NOMO-1 treated with DMSO at 0.1 percent for 48 hours (cell line): ENCODE measurements at regions not wholly inside any gene's neighbourhood (a gene's known extent, or its start where the extent isn't known, plus 50 kb on each side); places are given as distances from the start of the nearest gene placed in this dataset.

Source experiments
- DNase-seq: peaks from one replicate; lab custom pipeline; 2025; ENCODE audit not compliant: unreplicated experiment; lab: John Stamatoyannopoulos, UW

DNA sequence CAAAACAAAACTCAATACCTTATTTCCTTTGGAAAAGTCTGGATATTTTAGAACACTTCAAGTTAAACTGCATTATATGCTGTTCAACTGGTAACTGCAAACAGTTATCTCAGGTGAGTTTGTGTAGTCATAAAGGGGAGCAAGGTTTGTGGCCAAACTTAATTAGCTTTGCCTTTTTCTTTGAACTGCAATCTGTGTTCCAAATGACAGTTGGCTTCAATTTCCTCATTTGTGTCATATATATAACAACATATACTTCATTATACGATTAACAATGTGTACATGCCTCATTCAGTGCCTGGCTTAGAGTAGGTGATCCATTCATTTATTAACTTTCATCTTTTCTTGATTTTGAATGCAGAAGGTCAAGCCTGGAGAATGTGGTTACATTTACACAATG lies 55.8 kb downstream of the KCNE4 start:
- DNase-seq = no peak

GRCh38 chr2:223108351-223109050 lies 56.5 kb downstream of the KCNE4 start:
- peak; percentile 72 for DNase-seq

GRCh38 chr2:223109341-223109740 lies 57.4 kb downstream of the KCNE4 start:
- DNase-seq = no peak

DNA sequence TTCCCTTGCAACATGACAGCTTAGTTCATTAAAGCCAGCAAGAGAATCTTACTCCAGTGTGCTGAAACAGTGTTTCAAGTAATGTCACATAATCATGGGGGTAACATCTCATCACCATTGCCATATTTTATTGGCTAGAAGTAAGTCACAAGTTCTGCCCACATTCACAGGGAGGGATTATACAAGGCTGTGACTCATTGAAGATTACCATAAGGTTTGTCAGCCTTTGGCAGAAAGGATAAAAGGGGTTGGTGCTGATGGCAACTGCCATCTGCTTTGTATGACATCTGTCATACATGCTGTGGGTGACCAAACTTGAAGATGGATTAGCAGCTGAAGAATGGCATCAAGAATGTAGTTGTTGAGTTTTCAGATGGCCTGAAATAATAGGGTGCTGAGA lies 61.2 kb downstream of the KCNE4 start:
- no peak for DNase-seq

- no peak for DNase-seq
These were observed 62.2 kb downstream of the KCNE4 start for GRCh38 chr2:223114170-223114569.

GRCh38 chr2:223114917-223115316 lies 62.9 kb downstream of the KCNE4 start:
- no peak for DNase-seq

- no peak for DNase-seq
These were observed 65.5 kb downstream of the KCNE4 start for GRCh38 chr2:223117533-223117932.

DNA sequence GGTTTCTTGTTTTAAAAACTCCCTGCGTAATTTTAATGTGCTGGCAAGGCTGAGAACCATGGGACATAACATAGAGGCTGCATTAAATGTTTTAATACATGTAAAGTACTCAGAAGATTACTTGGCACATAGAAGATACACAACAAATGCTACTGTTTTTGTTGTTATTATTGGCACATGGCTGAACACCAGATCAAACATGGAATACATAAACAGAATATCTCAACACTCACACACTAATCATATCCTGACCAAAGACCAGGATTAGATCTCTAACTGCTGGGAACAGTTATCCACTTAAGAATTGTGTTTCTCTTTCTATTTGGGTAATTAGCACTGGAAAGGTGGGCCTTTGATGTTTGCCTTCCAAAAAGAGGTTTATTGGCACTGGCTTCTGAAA lies 69.3 kb downstream of the KCNE4 start:
- DNase-seq = no peak

GRCh38 chr2:223122781-223123180 lies 70.8 kb downstream of the KCNE4 start:
- DNase-seq = no peak

GRCh38 chr2:223123855-223124610 lies 72.0 kb downstream of the KCNE4 start:
- peak; percentile 28 for DNase-seq

- DNase-seq = no peak
These were observed 89.6 kb downstream of the KCNE4 start for GRCh38 chr2:223141606-223142005.

- DNase-seq = no peak
These were observed 90.1 kb downstream of the KCNE4 start for GRCh38 chr2:223142118-223142517.

GRCh38 chr2:223147431-223147830 lies 95.4 kb downstream of the KCNE4 start:
- DNase-seq = no peak

GRCh38 chr2:223148516-223148915 lies 96.5 kb downstream of the KCNE4 start:
- DNase-seq = no peak

- no peak for DNase-seq
These were observed 104.0 kb downstream of the KCNE4 start for GRCh38 chr2:223155956-223156355.

GRCh38 chr2:223161873-223162458 lies 110.0 kb downstream of the KCNE4 start:
- DNase-seq = no peak

DNA sequence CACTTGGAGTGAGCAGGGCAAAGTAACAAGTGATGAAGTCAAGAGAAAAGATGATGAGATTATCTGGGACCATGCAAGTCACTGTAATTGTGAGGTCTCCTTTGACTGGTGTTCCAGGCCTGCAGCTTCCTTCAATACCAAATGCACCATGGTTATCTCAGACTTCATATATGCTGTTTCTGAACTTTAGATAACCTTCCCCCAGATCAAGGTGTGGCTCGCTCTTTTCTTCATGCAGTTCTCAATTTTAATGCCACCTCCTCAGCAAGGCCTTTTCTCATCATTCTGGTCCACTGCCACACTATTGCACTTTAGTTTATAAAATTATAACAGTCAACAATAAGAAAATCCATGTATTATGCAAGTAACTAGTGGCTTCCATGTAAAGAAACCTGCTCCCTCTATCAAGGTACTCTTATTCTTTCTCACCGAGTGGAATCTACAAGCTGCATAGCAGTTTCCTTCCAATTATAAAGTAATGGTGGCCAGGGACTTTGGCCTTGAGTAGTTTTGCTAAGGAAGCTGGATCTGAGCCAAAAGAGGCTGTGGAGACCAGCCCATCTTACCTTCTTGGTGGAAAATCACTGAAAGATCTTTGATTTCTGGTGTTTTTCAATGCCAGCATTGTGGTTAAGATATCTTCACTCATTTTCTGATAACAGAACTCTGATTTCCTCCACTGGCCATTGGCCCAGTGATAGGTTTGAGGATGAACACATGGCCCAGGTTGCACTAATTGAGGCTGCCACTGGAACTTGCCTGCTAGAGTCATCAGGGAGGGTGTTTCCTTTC lies 113.6 kb downstream of the KCNE4 start:
- DNase-seq = no peak

GRCh38 chr2:223166215-223166493 lies 114.2 kb downstream of the KCNE4 start:
- DNase-seq = no peak

GRCh38 chr2:223166983-223167650 lies 115.1 kb downstream of the KCNE4 start:
- DNase-seq = no peak

GRCh38 chr2:223169830-223170605 lies 118.0 kb downstream of the KCNE4 start:
- DNase-seq = no peak
